ENCODE measurements at regions not wholly inside any gene's neighbourhood (a gene's known extent, or its start where the extent isn't known, plus 50 kb on each side); places are given as distances from the start of the nearest gene placed in this dataset.
"Not testable (repeated sequence)": the region's sequence is repeated elsewhere in the genome, so short reads cannot be mapped to it uniquely, and the experiment has no call there.

GRCh38 chr12:88868050-88868449 lies 287.8 kb upstream of the KITLG start:
- DNase-seq, result no peak

GRCh38 chr12:88867510-88867909 lies 287.2 kb upstream of the KITLG start:
- DNase-seq, result no peak

- DNase-seq, result no peak
These were observed 286.6 kb upstream of the KITLG start for GRCh38 chr12:88866881-88867280.

DNA sequence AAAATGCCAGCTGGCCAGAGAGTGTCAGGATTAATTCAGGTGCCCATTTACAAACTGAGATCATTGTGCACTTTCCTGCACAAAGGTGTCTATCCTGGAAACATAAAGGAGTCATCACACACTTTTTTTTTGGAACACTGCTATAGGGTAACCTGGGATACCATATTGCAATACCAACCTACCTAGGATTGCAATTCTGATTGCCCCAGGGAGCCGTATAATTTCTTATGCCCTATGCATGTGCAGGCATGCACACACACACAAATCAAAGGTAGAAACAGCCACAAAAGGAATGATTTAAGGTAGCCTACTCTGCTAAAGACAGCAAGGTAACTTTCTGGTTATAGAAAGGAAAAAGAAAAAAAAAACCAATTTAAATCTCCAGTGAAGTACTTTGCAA lies 285.3 kb upstream of the KITLG start:
- DNase-seq, result no peak

DNA sequence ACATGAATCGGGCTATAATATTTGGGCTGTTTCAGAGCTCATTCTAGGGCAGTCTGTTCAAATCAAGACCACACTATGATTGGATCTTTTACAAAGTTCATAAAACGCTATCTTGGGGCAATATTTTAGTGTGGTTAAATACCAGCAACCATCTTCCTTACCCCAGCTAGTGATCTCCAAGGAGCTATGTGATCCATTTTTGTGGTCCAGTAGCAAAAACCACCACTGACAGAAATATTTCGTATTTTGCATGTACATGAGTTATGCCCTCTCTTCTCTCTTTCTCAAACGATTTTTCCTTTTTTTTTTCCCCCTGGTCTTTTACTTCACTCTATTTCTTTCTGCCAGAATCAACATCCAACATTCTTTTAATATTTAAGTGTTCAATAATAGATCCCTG lies 280.6 kb upstream of the KITLG start:
- no peak for DNase-seq

GRCh38 chr12:88856201-88856600 lies 275.9 kb upstream of the KITLG start:
- no peak for DNase-seq

DNA sequence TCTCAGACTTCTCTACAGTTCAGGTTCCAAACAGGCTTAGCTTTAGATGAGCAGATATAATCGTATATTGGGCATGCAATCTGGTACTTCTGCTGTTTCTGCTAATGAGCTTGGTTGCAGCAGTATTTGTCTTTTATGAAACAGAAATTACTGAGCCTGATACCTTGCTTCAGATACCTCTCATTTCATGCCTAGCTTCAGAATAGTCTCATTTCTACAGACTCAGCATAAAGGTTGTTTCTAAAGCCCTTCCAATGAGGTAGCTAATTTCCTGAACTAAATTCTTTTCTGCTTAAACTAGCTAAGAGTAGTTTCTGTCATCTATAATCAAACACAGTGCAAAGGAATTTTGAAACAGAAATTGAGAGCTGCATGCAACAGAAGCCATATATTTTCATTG lies 275.0 kb upstream of the KITLG start:
- DNase-seq, result no peak

DNA sequence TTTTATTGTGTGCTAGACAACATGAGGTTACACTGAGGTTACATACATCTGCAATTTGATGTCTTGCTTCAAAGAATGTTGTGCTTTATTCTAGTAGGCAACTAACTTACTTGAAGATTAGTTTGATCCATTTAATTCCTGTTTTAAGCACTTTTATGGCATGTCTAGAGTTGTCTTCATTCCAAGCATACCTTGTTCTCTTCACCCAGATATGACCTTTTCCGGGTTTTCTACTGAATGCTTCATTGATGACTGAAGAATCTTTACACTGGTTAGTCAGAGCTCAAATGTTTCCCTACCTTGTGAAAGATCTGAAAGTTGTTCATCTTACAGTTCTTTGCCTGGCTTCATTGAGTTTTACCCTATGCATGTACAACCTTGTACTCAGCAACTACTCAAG lies 274.0 kb upstream of the KITLG start:
- no peak for DNase-seq

GRCh38 chr12:88847246-88847645 lies 267.0 kb upstream of the KITLG start:
- not testable (repeated sequence) for DNase-seq

DNA sequence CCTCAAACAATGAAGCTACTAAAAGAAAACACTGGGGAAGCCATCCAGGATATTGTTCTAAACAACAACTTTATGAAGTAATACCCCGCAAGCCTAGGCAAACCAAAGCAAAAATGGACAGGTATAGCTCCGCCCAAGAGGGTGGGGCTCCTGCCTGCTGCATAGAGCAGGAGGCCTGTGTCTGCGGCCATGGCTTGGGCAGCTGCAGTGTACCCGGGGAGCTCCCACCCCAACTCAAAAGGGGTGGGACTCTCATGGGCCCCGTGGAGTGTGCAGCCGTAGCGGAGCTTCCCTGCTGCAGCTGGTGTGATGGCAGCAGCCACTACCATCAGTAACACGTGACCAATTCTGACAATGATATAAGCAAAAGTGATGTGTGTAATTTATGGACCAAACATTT lies 264.2 kb upstream of the KITLG start:
- DNase-seq, result no peak

- no peak for DNase-seq
These were observed 262.0 kb upstream of the KITLG start for GRCh38 chr12:88842314-88842713.

DNA sequence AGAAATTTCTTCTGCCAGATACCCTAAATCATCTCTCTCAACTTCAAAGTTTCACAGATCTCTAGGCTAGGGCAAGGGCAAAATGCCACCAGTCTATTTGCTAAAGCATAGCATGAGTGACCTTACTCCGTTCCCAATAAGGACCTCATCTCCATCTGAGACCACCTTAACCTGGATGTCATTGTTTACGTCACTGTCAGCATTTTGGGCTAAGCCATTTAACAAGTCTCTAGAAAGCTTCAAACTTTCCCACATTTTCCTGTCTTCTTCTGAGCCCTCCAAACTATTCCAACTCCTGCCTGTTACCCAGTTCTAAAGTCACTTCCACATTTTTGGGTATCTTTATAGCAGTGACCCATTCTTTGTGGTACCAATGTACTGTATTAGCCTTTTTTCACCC lies 259.2 kb upstream of the KITLG start:
- no peak for DNase-seq

DNA sequence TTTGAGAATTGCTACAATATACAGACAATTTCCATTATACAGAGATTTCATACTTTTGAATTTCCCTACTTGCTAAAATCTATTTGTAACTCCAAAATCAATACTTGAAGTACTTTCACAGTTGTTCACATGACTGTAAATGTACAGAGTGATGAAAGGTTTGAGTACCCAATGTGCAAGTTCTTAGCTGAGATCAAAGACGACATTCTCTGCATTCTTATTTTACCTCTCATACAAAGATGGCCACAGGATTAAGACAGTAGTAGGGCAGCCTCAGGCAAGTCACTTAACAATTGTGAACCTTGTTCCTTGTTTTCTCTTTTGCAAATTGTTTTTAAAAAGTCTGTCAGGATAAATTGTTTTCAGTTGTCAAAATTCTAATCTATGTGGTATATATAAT lies 255.9 kb upstream of the KITLG start:
- DNase-seq, result no peak

DNA sequence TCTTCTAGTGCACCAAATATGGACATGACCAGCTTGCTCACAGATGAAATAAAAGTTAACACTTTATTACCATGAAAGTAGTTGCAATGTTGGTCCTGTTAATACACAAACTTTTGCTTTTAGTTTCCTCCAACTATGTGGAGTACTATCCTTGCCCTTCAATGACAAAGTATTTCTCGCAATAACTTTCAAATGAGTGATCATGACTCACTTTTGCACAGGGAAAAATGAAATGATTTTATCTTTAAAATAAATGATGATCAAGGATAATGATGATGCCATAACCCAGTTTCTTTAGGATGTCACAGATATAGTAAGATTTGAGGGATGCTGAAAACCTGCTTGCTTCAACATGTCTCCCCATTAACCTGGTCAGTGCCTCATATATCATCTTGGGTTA lies 254.0 kb upstream of the KITLG start:
- no peak for DNase-seq

DNA sequence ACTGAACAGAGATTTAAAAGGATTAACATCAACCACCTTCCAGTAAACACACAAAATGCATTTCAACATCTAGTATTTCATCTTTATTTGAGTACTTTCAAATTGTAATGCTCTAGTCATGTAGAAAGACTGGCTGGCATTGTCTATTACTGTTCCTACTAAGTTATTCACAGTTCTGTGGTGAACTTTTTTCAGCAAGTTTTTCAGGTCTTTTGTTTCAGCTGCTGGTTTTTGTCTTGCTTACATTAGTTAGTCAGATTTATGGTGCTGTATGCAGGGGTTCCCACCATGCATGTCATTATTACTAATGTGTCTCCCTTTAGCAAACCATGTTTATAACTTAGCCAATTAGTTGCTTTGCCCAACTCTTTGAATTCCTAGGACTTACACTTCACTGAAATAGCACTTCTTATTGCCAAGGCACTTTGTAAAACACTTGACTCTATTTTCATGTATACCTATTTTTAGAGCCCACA lies 253.4 kb upstream of the KITLG start:
- DNase-seq, result no peak

DNA sequence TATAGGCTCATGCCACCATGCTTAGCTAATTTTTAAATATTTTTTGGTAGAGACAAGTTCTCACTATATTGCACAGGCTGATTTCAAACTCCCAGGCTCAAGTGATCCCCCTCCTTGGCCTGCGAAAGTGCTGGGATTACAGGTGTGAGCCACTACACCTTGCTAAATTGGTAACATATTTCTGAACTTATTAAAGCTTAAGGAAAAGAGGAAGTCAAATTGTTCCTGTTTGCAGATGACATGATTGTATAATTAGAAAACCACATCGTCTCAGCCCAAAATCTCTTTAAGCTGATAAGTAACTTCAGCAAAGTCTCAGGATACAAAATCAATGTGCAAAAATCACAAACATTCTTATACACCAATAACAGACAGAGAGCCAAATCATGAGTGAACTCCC lies 248.3 kb upstream of the KITLG start:
- not testable (repeated sequence) for DNase-seq

DNA sequence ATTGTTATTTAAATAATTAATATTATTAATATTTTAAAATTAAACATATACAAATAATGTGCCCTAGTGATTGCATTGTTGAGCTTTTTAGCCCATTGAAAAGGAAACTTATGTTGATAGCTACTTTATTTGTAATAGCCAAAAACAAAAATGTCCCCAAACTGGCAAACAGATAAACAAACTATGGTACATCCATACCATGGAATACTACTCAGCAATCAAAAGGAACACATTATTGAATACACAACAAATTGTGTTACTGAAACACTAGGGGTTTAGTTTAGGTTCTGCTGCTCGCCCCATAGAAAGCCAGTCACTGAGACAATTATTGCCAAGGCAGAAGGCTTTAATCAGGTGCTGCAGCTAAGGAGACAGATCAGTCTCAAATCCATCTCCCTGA lies 239.7 kb upstream of the KITLG start:
- DNase-seq, result no peak

DNA sequence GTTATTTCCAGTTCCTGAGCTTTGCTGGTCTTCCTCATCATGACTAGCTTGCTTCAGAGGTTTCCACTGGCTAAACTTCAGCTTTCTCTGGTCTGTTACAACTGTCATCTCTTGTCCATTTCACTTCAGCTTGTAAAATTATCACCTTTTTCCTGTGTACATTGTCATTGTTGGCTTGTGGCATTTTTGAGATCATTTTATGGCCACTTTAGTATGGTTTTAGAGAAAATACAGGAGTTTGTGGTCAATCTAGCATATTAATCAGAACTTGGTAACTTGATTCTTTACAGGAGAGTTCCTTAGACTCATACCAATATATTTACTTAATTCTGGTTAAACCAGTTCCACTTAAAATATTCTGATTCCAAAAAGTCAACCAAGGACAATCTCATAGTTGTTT lies 235.9 kb upstream of the KITLG start:
- no peak for DNase-seq

- DNase-seq, result no peak
These were observed 234.5 kb upstream of the KITLG start for GRCh38 chr12:88814779-88815178.

- no peak for DNase-seq
These were observed 232.3 kb upstream of the KITLG start for GRCh38 chr12:88812610-88813009.

DNA sequence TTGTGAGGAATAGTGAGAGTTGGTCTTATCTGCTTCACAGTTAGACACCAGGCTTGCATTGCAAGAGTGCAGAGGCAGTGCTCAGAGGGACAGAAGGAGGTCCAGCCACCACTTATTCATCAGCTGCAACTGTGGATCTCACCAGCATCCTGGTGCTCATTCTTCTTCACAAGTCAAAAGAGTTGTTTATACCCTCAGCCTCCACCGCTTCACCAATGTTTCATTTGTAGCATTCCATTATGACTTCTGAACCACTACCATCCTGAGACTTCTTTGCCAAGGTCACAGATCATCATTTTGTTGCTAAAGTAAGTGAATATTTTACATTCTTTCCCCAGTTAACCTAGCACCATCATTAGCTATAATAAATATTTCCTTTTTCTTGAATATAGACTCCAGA lies 230.5 kb upstream of the KITLG start:
- DNase-seq, result no peak

DNA sequence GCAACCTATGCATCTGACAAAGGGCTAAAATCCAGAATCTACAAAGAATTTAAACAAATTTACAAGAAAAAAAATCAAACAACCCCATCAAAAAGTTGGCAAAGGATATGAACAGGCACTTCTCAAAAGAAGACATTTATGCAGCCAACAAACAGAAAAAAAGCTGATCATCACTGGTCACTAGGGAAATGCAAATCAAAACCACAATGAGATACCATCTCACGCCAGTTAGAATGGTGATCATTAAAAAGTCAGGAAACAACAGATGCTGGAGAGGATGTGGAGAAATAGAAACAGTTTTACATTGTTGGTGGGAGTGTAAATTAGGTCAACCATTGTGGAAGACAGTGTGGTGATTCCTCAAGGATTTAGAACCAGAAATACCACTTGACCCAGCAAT lies 229.6 kb upstream of the KITLG start:
- DNase-seq, result not testable (repeated sequence)

DNA sequence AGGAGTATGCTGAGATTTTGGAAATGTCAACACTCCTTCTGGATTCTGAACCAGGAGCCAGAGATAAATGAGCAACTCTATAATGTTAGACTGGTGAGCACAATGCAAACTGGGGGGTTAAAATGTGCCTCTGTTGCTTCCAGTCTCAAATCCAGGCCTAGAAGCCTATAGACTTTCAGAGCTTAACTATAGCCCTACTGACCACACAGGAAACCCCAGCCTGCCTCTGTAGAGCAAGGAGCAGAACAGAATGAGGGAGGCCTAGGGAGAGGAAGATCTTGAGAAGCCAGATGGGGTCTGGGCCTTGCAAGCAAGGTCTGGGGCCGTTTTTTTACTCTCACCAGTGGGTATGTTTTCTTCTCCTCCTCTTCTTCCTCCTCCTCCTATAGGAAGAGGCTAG lies 225.4 kb upstream of the KITLG start:
- DNase-seq, result no peak

DNA sequence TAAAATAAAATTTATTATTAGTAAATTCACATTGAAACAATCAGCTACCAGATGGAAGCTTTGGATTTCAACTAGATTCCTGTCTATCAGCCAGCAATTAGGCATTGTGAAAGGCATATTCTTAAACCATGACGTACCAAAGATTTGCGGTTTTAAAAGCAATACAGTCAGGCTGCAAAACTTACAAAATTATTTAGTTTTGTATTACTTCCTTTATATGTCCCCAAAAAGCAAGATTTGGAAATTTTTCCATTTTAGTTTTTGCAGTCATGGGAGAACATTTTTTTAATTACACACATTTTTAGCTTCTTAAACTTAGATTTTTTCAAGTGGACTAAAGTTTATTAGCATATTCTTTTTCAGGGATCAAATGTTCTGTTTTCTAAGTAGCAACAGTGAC lies 225.0 kb upstream of the KITLG start:
- no peak for DNase-seq

DNA sequence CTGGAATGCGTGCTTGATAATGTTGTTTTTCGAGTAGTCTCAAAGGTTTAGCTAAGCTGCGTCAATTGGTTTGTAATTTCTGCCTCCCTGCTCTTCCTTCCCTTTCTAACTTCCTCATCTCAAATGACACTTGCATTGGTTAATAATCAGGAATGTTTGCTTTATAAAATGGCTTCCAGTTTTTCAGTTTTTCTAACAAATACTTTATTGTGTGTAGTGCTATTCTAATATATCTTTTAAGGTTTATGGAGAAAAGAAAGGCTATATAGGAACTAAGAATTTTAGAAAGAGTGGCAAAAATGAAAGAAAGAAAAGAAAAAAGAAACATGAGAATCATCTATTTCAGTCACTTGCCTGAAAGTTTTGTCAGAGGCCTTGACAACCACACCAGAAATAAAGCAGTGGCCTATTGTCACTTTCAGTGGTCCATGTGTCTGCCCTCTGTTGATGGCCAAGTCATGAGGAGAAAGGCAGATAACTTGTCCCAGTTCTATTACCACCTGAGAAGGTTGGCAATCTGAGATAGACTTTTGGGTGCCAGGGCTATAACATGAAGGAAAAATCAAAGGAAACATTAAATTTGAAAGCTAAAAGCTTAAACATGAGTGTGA lies 221.9 kb upstream of the KITLG start:
- no peak for DNase-seq

Measured in stimulated activated CD4-positive, alpha-beta T cell treated with anti-CD3 and anti-CD28 coated beads, Interleukin-4, amount 100 ng/mL, for 24 hours (primary cell).